ENCODE measurements at regions not wholly inside any gene's neighbourhood (a gene's known extent, or its start where the extent isn't known, plus 50 kb on each side); places are given as distances from the start of the nearest gene placed in this dataset. TPM values are rescaled to one million over a fixed set of nuclear protein-coding genes. Genes with fewer than 3 reads are reported as not detected.

- DNase-seq = no peak
These were observed 151.4 kb upstream of the MDGA2 start for GRCh38 chr14:47826809-47827208.

- DNase-seq = no peak
These were observed 146.9 kb upstream of the MDGA2 start for GRCh38 chr14:47822326-47822725.

- no peak for DNase-seq
These were observed 145.7 kb upstream of the MDGA2 start for GRCh38 chr14:47821135-47821534.

- DNase-seq = no peak
These were observed 115.1 kb upstream of the MDGA2 start for GRCh38 chr14:47790477-47790876.

- peak; percentile 28 for DNase-seq
These were observed 109.7 kb upstream of the MDGA2 start for GRCh38 chr14:47785058-47785457.

GRCh38 chr14:47778631-47779030 is 103.2 kb upstream of the MDGA2 start:
- no peak for DNase-seq

- no peak for DNase-seq
These were observed 97.2 kb upstream of the MDGA2 start for GRCh38 chr14:47772652-47773051.

- no peak for DNase-seq
These were observed 87.9 kb upstream of the MDGA2 start for GRCh38 chr14:47763188-47763854.

- DNase-seq = no peak
These were observed 71.6 kb upstream of the MDGA2 start for GRCh38 chr14:47746986-47747385.

- no peak for DNase-seq
These were observed 68.8 kb upstream of the MDGA2 start for GRCh38 chr14:47744155-47744554.

- no peak for DNase-seq
These were observed 64.1 kb upstream of the MDGA2 start for GRCh38 chr14:47739541-47739940.

- DNase-seq = no peak
These were observed 54.9 kb upstream of the MDGA2 start for GRCh38 chr14:47730296-47730695.

Small RNAs in the stretch of these regions (small RNA-seq; reads per million reads assigned to genes)
- gene AL121576.1 (ENCODE audit: low replicate concordance) = not detected
- not detected for gene AL512360.1 (ENCODE audit: low replicate concordance)
- not detected for gene MIR548Y (ENCODE audit: low replicate concordance)
- gene RNU6-297P (ENCODE audit: low replicate concordance) = not detected

All from skin of body (tissue), 2 donors.